ENCODE measurements at regions not wholly inside any gene's neighbourhood (a gene's known extent, or its start where the extent isn't known, plus 50 kb on each side); places are given as distances from the start of the nearest gene placed in this dataset.
A peak's percentile ranks its signal among the peaks of the same experiment; 100 is the strongest.

GRCh38 chr12:46489951-46490388, 117.4 kb upstream of the SLC38A2 start:
- Histone ChIP-seq H3K4me2 (peak overlapping the region; percentile 74; the same call in 2 of the 3 replicates), H3K4me3 (no peak overlapping the region), H3K4me1 (peaks cover 51% of the 10 kb centered on the region), H3K27ac (peak overlapping the region; percentile 88 to 92), H3K9me3 (no peaks in the 10 kb centered on the region)
- ChIA-PET POLR2A (no interaction called here), CTCF (no interaction called here)
- no peak for DNase-seq (ENCODE audit: low read depth in 1 of 2, low spot score in 1 of 2)
- FAIRE-seq: no peak
- ATAC-seq: no peak
- WGBS (ENCODE audit: missing lambda C conversion rate): 82% methylated on average over 5 of the region's 5 CpGs
- TF ChIP-seq RFX5 (IDR thresholded peaks at IDR 0.05): no peak
- no peak for TF ChIP-seq NFE2L2 (conservative IDR thresholded peaks at IDR 0.05; ENCODE audit: low read length)

DNA sequence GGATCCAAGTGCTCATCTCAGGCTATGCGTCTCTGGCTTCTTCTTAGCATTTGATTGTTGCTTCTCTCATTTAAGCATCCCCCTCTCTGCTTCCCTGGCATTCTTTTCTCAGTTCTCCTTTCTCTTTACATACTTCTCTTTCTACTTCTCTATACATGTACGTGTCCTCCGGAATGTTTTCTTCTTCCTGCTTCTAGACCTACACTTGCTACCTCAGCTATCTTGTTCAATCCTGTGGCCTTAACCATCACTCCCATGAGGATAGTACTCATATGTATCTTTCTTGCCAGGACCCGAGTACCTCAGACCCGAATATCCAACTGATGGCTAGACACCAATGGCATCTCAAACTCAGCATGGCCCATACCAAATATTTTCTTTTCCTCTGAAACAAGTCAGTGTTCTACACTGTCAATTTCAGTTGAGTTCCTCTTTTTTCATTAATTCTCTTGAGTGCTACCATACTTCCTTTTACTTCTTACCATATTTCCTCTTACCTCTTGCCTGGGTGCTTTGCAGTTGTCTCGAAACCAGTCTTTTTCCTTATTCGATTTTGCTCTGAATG, 115.1 kb upstream of the SLC38A2 start:
- FAIRE-seq: no peak
- no peak for ATAC-seq
- POLR2A ChIA-PET: no interaction called here
- CTCF ChIA-PET: no interaction called here
- H3K4me1 ChIP-seq: peaks cover 53% of the 10 kb centered on the region
- no peak for TF ChIP-seq JUN (IDR thresholded peaks at IDR 0.05)
- no peak for TF ChIP-seq NFE2L2 (conservative IDR thresholded peaks at IDR 0.05; ENCODE audit: low read length)
- TF ChIP-seq RARB (CRISPR knock-in tag; IDR thresholded peaks at IDR 0.05): no peak
- TF ChIP-seq TP53 (CRISPR knock-in tag; IDR thresholded peaks at IDR 0.05): no peak
- TF ChIP-seq FOSL2 (IDR thresholded peaks at IDR 0.05): no peak
- no peak for TF ChIP-seq FOSL2 (CRISPR knock-in tag; IDR thresholded peaks at IDR 0.05)
- TF ChIP-seq CHD4 (IDR thresholded peaks at IDR 0.05; ENCODE audit: borderline replicate concordance): no peak
- TF ChIP-seq TFCP2L1 (CRISPR knock-in tag; IDR thresholded peaks at IDR 0.05): no peak
- no peak for TF ChIP-seq SMC3 (IDR thresholded peaks at IDR 0.05)
- WGBS (ENCODE audit: missing lambda C conversion rate): 92% methylated on average over 7 of the region's 7 CpGs
- no peaks in the 10 kb centered on the region for H3K9me3 ChIP-seq
- H3K27ac ChIP-seq: peak overlapping the region in 1 of 2 experiments; percentile 77; a peak in 4 of 6 replicates
- no peak overlapping the region for H3K4me3 ChIP-seq
- no peak overlapping the region for H3K4me2 ChIP-seq
- no peak for DNase-seq (ENCODE audit: low read depth in 1 of 2, low spot score in 1 of 2)

DNA sequence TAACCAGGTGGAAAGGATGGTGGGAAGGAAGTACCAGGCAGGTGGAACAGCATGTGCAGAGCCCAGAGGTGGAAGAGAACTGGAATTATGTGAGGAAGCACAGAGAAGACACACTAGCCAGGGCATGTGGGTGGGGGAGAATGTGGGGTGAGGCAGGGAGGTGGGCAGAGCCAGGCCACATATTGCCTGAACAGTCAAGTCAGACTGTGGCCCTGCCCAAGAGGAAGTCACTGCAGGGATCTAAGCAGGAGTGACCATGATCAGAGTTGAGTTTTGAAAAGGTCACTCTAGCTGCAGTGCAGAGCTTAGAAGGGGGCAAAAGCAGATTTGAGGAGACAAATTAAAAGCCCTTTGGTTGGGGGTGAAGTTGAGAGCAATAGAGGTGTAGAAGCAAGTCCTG, 114.0 kb upstream of the SLC38A2 start:
- no peak for FAIRE-seq
- POLR2A ChIA-PET: no interaction called here

More for the DNA sequence above, 114.0 kb upstream of the SLC38A2 start:
- ATAC-seq (peak in 1 of 2 experiments; percentile 18; a peak in 2 of 6 replicates), DNase-seq (ENCODE audit: low read depth in 1 of 2, low spot score in 1 of 2) (no peak)
- H3K27ac ChIP-seq: peak overlapping the region; percentile 19 to 77; a peak in 4 of 6 replicates
- no peaks in the 10 kb centered on the region for H3K9me3 ChIP-seq
- CTCF ChIA-PET: no interaction called here
- H3K4me2 ChIP-seq: no peak overlapping the region
- TF ChIP-seq MAX (IDR thresholded peaks at IDR 0.05) (no peak), POLR2A (IDR thresholded peaks at IDR 0.05; ENCODE audit: low read length) (no peak), RARB (CRISPR knock-in tag; IDR thresholded peaks at IDR 0.05) (no peak), ZFP36 (IDR thresholded peaks at IDR 0.05; ENCODE audit: borderline replicate concordance, partially characterized antibody) (no peak), MAZ (IDR thresholded peaks at IDR 0.05; ENCODE audit: borderline replicate concordance, low read depth, low read length) (no peak), BCL3 (IDR thresholded peaks at IDR 0.05) (no peak), HMGXB4 (CRISPR knock-in tag; IDR thresholded peaks at IDR 0.05; ENCODE audit: borderline replicate concordance) (no peak), CBX2 (IDR thresholded peaks at IDR 0.05; ENCODE audit: borderline replicate concordance, low read depth) (no peak), RFX5 (IDR thresholded peaks at IDR 0.05) (no peak), ZC3H11A (IDR thresholded peaks at IDR 0.05) (no peak), TFCP2L1 (CRISPR knock-in tag; IDR thresholded peaks at IDR 0.05) (no peak), KDM1A (IDR thresholded peaks at IDR 0.05; ENCODE audit: low read depth) (no peak), EHF (CRISPR knock-in tag; IDR thresholded peaks at IDR 0.05) (no peak), CHD4 (IDR thresholded peaks at IDR 0.05; ENCODE audit: borderline replicate concordance) (no peak)
- peaks cover 44% of the 10 kb centered on the region for H3K4me1 ChIP-seq
- no peak overlapping the region for H3K4me3 ChIP-seq

Data from A549 (cell line).